HepG2 (cell line): ENCODE measurements at regions not wholly inside any gene's neighbourhood (a gene's known extent, or its start where the extent isn't known, plus 50 kb on each side); places are given as distances from the start of the nearest gene placed in this dataset.

Experiments
- CAMTA2 ChIP-seq: sonication (generic); formaldehyde crosslinking; IDR thresholded peaks from 2 replicates; pipeline ENCODE4 v1.4.0; 2020; ENCODE audit warnings: mild to moderate bottlenecking, missing genetic modification reagents, borderline replicate concordance
- CBX1 ChIP-seq: IDR thresholded peaks from one replicate; pipeline ENCODE4 v1.6.1; 2016; ENCODE audit warnings: antibody characterized with exemption, low read depth
- IRF2 ChIP-seq: IDR thresholded peaks from 2 replicates; pipeline ENCODE4 v1.6.1; 2018; ENCODE audit warnings: missing genetic modification reagents, missing compliant biosample characterization
- KAT2B ChIP-seq: fragments of 150-350 bp; IDR thresholded peaks from 2 replicates; pipeline ENCODE4 v1.6.1; 2014; ENCODE audit warnings: low read depth, low read length, borderline replicate concordance
- MATR3 ChIP-seq: sonication (generic); formaldehyde crosslinking; IDR thresholded peaks from 2 replicates; pipeline ENCODE4 v1.4.0; 2020; ENCODE audit warnings: missing genetic modification reagents
- MNT ChIP-seq: fragments of 450-650 bp; IDR thresholded peaks from 2 replicates; pipeline ENCODE4 v1.6.1; 2016
- RARA ChIP-seq: IDR thresholded peaks from 2 replicates; pipeline ENCODE4 v1.6.1; 2016; ENCODE audit warnings: missing genetic modification reagents, missing compliant biosample characterization
- SMAD1 ChIP-seq: sonication (generic); formaldehyde crosslinking; IDR thresholded peaks from 2 replicates; pipeline ENCODE4 v1.4.0; 2020; ENCODE audit warnings: missing genetic modification reagents, low read depth, mild to moderate bottlenecking, borderline replicate concordance
- SOX5 ChIP-seq: IDR thresholded peaks from 2 replicates; pipeline ENCODE4 v1.6.1; 2016; ENCODE audit warnings: borderline replicate concordance
- THYN1 ChIP-seq: sonication (generic); formaldehyde crosslinking; IDR thresholded peaks from 2 replicates; pipeline ENCODE4 v1.8.1; 2023; ENCODE audit warnings: low read depth, mild to moderate bottlenecking, moderate library complexity, missing genetic modification reagents, borderline replicate concordance
- TSC22D2 ChIP-seq: sonication (generic); formaldehyde crosslinking; IDR thresholded peaks from 2 replicates; pipeline ENCODE4 v1.5.1; 2020; ENCODE audit warnings: missing genetic modification reagents, mild to moderate bottlenecking, borderline replicate concordance
- ZNF264 ChIP-seq: sonication (generic); formaldehyde crosslinking; IDR thresholded peaks from 2 replicates; pipeline ENCODE4 v1.4.0; 2020; ENCODE audit warnings: missing genetic modification reagents
- ZNF446 ChIP-seq: sonication (generic); formaldehyde crosslinking; IDR thresholded peaks from 2 replicates; pipeline ENCODE4 v1.5.0; 2020; ENCODE audit warnings: mild to moderate bottlenecking, missing genetic modification reagents
- ZNF468 ChIP-seq: sonication (generic); formaldehyde crosslinking; IDR thresholded peaks from 2 replicates; pipeline ENCODE4 v1.8.0; 2022; ENCODE audit warnings: mild to moderate bottlenecking, moderate library complexity, missing genetic modification reagents
- ZNF510 ChIP-seq: sonication (generic); formaldehyde crosslinking; IDR thresholded peaks from 2 replicates; pipeline ENCODE4 v1.4.0; 2020; ENCODE audit warnings: low read depth, mild to moderate bottlenecking, missing genetic modification reagents
- ZNF563 ChIP-seq: sonication (generic); formaldehyde crosslinking; IDR thresholded peaks from 2 replicates; pipeline ENCODE4 v1.8.0; 2022; ENCODE audit warnings: mild to moderate bottlenecking, moderate library complexity, missing genetic modification reagents
- ZNF841 ChIP-seq: sonication (generic); formaldehyde crosslinking; IDR thresholded peaks from 2 replicates; pipeline ENCODE4 v1.8.1; 2023; ENCODE audit warnings: missing genetic modification reagents, borderline replicate concordance
- ZNF879 ChIP-seq: sonication (generic); formaldehyde crosslinking; IDR thresholded peaks from 2 replicates; pipeline ENCODE4 v1.8.1; 2023; ENCODE audit warnings: missing genetic modification reagents
- TF ChIP-seq, protein P1 (sequence below): IDR thresholded peaks from 2 replicates; pipeline ENCODE4 v1.6.1; 2016; ENCODE audit warnings: mild to moderate bottlenecking
- TF ChIP-seq, protein P2 (sequence below): sonication (generic); formaldehyde crosslinking; IDR thresholded peaks from 2 replicates; pipeline ENCODE4 v1.5.0; 2020; ENCODE audit warnings: mild to moderate bottlenecking, missing genetic modification reagents
- TF ChIP-seq, protein P3 (sequence below): IDR thresholded peaks from 2 replicates; pipeline ENCODE4 v1.6.1; 2012; ENCODE audit warnings: low read length, improper control_type of control experiment
- TF ChIP-seq, protein P4 (sequence below): sonication (generic); formaldehyde crosslinking; IDR thresholded peaks from 2 replicates; pipeline ENCODE4 v1.8.0; 2022; ENCODE audit warnings: missing genetic modification reagents, mild to moderate bottlenecking, borderline replicate concordance

GRCh38 chr6:37099442-37099841 is 70.5 kb upstream of the PIM1 start (continued):
- TF ChIP-seq, protein P1, sequence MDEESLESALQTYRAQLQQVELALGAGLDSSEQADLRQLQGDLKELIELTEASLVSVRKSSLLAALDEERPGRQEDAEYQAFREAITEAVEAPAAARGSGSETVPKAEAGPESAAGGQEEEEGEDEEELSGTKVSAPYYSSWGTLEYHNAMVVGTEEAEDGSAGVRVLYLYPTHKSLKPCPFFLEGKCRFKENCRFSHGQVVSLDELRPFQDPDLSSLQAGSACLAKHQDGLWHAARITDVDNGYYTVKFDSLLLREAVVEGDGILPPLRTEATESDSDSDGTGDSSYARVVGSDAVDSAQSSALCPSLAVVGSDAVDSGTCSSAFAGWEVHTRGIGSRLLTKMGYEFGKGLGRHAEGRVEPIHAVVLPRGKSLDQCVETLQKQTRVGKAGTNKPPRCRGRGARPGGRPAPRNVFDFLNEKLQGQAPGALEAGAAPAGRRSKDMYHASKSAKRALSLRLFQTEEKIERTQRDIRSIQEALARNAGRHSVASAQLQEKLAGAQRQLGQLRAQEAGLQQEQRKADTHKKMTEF (CRISPR knock-in tag): no peak; the same call in 1 of the 2 replicates
- TF ChIP-seq ZNF841 (CRISPR knock-in tag) (no peak), THYN1 (CRISPR knock-in tag) (no peak), RARA (CRISPR knock-in tag) (peak; percentile 49), ZNF446 (no peak), ZNF510 (CRISPR knock-in tag) (no peak), MNT (0 out of 2 replicates have a peak, but pooled peaks have one; percentile 32), SOX5 (CRISPR knock-in tag) (peak; percentile 90), ZNF264 (CRISPR knock-in tag) (no peak), KAT2B (no peak), IRF2 (0 out of 2 replicates have a peak, but pooled peaks have one; percentile 21), CAMTA2 (CRISPR knock-in tag) (no peak), SMAD1 (CRISPR knock-in tag) (no peak), ZNF879 (CRISPR knock-in tag) (no peak), CBX1 (no peak), ZNF468 (no peak), MATR3 (no peak), ZNF563 (CRISPR knock-in tag) (no peak), TSC22D2 (CRISPR knock-in tag) (no peak)
- TF ChIP-seq, protein P2, sequence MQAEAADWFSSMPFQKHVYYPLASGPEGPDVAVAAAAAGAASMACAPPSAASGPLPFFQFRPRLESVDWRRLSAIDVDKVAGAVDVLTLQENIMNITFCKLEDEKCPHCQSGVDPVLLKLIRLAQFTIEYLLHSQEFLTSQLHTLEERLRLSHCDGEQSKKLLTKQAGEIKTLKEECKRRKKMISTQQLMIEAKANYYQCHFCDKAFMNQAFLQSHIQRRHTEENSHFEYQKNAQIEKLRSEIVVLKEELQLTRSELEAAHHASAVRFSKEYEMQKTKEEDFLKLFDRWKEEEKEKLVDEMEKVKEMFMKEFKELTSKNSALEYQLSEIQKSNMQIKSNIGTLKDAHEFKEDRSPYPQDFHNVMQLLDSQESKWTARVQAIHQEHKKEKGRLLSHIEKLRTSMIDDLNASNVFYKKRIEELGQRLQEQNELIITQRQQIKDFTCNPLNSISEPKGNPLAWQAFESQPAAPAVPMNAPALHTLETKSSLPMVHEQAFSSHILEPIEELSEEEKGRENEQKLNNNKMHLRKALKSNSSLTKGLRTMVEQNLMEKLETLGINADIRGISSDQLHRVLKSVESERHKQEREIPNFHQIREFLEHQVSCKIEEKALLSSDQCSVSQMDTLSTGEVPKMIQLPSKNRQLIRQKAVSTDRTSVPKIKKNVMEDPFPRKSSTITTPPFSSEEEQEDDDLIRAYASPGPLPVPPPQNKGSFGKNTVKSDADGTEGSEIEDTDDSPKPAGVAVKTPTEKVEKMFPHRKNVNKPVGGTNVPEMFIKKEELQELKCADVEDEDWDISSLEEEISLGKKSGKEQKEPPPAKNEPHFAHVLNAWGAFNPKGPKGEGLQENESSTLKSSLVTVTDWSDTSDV (CRISPR knock-in tag): no peak
- TF ChIP-seq, protein P3, sequence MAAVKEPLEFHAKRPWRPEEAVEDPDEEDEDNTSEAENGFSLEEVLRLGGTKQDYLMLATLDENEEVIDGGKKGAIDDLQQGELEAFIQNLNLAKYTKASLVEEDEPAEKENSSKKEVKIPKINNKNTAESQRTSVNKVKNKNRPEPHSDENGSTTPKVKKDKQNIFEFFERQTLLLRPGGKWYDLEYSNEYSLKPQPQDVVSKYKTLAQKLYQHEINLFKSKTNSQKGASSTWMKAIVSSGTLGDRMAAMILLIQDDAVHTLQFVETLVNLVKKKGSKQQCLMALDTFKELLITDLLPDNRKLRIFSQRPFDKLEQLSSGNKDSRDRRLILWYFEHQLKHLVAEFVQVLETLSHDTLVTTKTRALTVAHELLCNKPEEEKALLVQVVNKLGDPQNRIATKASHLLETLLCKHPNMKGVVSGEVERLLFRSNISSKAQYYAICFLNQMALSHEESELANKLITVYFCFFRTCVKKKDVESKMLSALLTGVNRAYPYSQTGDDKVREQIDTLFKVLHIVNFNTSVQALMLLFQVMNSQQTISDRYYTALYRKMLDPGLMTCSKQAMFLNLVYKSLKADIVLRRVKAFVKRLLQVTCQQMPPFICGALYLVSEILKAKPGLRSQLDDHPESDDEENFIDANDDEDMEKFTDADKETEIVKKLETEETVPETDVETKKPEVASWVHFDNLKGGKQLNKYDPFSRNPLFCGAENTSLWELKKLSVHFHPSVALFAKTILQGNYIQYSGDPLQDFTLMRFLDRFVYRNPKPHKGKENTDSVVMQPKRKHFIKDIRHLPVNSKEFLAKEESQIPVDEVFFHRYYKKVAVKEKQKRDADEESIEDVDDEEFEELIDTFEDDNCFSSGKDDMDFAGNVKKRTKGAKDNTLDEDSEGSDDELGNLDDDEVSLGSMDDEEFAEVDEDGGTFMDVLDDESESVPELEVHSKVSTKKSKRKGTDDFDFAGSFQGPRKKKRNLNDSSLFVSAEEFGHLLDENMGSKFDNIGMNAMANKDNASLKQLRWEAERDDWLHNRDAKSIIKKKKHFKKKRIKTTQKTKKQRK: no peak
- TF ChIP-seq, protein P4, sequence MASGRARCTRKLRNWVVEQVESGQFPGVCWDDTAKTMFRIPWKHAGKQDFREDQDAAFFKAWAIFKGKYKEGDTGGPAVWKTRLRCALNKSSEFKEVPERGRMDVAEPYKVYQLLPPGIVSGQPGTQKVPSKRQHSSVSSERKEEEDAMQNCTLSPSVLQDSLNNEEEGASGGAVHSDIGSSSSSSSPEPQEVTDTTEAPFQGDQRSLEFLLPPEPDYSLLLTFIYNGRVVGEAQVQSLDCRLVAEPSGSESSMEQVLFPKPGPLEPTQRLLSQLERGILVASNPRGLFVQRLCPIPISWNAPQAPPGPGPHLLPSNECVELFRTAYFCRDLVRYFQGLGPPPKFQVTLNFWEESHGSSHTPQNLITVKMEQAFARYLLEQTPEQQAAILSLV (CRISPR knock-in tag): no peak
